Neural progenitor cell (in vitro differentiated cells): ENCODE measurements at regions not wholly inside any gene's neighbourhood (a gene's known extent, or its start where the extent isn't known, plus 50 kb on each side); places are given as distances from the start of the nearest gene placed in this dataset.

Experiments used
- EZH2 ChIP-seq: fragments of 200-600 bp; sonication (generic); IDR thresholded peaks from 2 replicates; pipeline ENCODE4 v1.6.1; 2017; ENCODE audit warnings: antibody characterized with exemption, mild to moderate bottlenecking, moderate library complexity
- EZH2phosphoT487 ChIP-seq: fragments of 200-600 bp; sonication (generic); IDR thresholded peaks from 2 replicates; pipeline ENCODE4 v1.6.1; 2017; ENCODE audit warnings: antibody characterized with exemption
- TF ChIP-seq, protein P1 (sequence below): fragments of 200-600 bp; sonication (generic); IDR thresholded peaks from 2 replicates; pipeline ENCODE4 v1.5.1; 2017; ENCODE audit warnings: antibody characterized with exemption, mild to moderate bottlenecking

DNA sequence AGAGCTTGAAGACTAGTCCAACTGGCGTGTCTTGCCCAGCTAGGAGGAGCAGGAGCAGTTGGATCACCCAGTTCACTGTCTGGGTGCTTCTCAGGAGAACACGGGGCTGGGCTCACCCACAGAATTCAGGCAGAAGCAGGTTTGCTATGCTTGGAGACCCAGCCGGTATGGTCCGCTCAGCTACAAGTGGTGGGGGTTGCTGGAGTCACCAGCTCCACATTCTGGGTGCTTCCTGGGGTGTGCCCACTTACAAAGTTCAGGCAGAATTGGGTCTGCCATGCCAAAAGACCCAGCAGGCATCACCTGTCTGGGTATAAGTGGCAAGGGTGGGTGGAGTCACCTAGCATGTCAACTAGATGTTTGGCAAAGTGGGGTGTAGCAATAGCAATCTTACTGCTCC, 1061.8 kb downstream of the PCDH19 start:
- TF ChIP-seq, protein P1, sequence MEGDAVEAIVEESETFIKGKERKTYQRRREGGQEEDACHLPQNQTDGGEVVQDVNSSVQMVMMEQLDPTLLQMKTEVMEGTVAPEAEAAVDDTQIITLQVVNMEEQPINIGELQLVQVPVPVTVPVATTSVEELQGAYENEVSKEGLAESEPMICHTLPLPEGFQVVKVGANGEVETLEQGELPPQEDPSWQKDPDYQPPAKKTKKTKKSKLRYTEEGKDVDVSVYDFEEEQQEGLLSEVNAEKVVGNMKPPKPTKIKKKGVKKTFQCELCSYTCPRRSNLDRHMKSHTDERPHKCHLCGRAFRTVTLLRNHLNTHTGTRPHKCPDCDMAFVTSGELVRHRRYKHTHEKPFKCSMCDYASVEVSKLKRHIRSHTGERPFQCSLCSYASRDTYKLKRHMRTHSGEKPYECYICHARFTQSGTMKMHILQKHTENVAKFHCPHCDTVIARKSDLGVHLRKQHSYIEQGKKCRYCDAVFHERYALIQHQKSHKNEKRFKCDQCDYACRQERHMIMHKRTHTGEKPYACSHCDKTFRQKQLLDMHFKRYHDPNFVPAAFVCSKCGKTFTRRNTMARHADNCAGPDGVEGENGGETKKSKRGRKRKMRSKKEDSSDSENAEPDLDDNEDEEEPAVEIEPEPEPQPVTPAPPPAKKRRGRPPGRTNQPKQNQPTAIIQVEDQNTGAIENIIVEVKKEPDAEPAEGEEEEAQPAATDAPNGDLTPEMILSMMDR: no peak
- no peak for TF ChIP-seq EZH2
- no peak for TF ChIP-seq EZH2phosphoT487
